ENCODE measurements at regions not wholly inside any gene's neighbourhood (a gene's known extent, or its start where the extent isn't known, plus 50 kb on each side); places are given as distances from the start of the nearest gene placed in this dataset.

DNA sequence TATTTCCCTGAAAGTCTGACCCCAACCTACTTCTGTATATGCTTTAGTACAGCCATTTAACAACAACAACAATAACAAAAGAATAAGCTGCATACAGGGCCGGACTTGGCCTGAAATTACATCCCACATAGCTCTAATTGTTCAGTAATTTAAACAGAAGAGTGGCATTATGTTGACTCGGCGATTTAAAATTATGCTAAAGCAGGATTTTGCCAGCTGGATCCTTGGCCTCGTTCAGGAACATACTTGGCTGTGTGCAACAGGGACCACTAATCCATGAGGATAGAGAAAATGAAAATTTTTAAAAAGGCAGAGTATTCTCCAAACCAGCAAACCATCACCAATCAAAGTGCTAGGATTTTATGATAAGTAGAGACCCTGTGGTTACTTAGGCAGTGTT lies 433.1 kb upstream of the RBMS3 start:
- no peaks in the 10 kb centered on the region for H3K36me3 ChIP-seq (ENCODE audit: control insufficient read depth, insufficient read depth, low read length)
- Mint-ChIP-seq H3K36me3 (no peaks in the 10 kb centered on the region), H3K9me3 (peaks cover 0 to 4% of the 10 kb centered on the region in 2 donors), H3K4me1 (no peaks in the 10 kb centered on the region), H3K4me3 (no peak overlapping the region), H3K27me3 (ENCODE audit: low read depth in 2 of 2) (no peaks in the 10 kb centered on the region), H3K27ac (no peak overlapping the region)
- ATAC-seq (no peak), DNase-seq (no peak)
- 83% methylated on average over 4 of the region's 4 CpGs for WGBS (ENCODE audit: insufficient coverage)
- no peaks in the 10 kb centered on the region for H3K9me3 ChIP-seq (ENCODE audit: control insufficient read depth, insufficient read depth, low read length)
- TF ChIP-seq, protein P1, sequence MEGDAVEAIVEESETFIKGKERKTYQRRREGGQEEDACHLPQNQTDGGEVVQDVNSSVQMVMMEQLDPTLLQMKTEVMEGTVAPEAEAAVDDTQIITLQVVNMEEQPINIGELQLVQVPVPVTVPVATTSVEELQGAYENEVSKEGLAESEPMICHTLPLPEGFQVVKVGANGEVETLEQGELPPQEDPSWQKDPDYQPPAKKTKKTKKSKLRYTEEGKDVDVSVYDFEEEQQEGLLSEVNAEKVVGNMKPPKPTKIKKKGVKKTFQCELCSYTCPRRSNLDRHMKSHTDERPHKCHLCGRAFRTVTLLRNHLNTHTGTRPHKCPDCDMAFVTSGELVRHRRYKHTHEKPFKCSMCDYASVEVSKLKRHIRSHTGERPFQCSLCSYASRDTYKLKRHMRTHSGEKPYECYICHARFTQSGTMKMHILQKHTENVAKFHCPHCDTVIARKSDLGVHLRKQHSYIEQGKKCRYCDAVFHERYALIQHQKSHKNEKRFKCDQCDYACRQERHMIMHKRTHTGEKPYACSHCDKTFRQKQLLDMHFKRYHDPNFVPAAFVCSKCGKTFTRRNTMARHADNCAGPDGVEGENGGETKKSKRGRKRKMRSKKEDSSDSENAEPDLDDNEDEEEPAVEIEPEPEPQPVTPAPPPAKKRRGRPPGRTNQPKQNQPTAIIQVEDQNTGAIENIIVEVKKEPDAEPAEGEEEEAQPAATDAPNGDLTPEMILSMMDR (IDR thresholded peaks at IDR 0.05) = no peak
- intact Hi-C loops (cut with micrococcal nuclease) = no loop called here
- H3K4me3 ChIP-seq (ENCODE audit: low read length) = no peak overlapping the region
- no peak overlapping the region for H3K27ac ChIP-seq (ENCODE audit: low read length)
- H3K4me1 ChIP-seq (ENCODE audit: control insufficient read depth, insufficient read depth, low read length) = no peaks in the 10 kb centered on the region
- H3K27me3 ChIP-seq (ENCODE audit: control insufficient read depth, insufficient read depth, low read length) = no peaks in the 10 kb centered on the region

DNA sequence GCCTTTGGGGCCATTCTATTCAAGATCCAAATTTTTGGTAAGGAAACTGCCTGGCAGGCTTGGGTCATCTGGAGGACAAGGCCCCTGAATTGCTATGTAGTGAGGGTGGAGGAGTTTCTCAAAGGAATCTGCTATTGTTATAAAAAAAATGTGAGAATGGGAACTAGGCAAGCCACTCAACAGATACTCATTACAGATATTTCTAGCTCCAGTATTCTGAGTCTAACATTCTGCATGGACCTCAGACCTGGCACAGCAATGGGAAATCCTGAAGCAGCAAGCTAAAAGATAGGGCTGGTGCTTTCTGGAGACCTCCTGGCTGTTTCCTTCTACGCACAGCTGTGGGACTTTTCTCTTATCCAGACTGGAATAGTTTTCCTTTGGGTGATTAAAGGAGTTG lies 430.7 kb upstream of the RBMS3 start:
- intact Hi-C loops (cut with micrococcal nuclease) = no loop called here
- H3K36me3 ChIP-seq (ENCODE audit: control insufficient read depth, insufficient read depth, low read length) = no peaks in the 10 kb centered on the region
- no peaks in the 10 kb centered on the region for H3K4me1 ChIP-seq (ENCODE audit: control insufficient read depth, insufficient read depth, low read length)
- H3K27me3 ChIP-seq (ENCODE audit: control insufficient read depth, insufficient read depth, low read length) = no peaks in the 10 kb centered on the region
- ATAC-seq (no peak), DNase-seq (no peak)
- no peaks in the 10 kb centered on the region for H3K4me1 Mint-ChIP-seq
- no peaks in the 10 kb centered on the region for H3K36me3 Mint-ChIP-seq
- peaks cover 0 to 2% of the 10 kb centered on the region in 2 donors for H3K9me3 Mint-ChIP-seq
- no peaks in the 10 kb centered on the region for H3K9me3 ChIP-seq (ENCODE audit: control insufficient read depth, insufficient read depth, low read length)
- H3K27ac ChIP-seq (ENCODE audit: low read length) = no peak overlapping the region
- H3K27ac Mint-ChIP-seq = no peak overlapping the region
- TF ChIP-seq, protein P1 (IDR thresholded peaks at IDR 0.05) = no peak
- H3K4me3 Mint-ChIP-seq = no peak overlapping the region
- no peak overlapping the region for H3K4me3 ChIP-seq (ENCODE audit: low read length)
- no peaks in the 10 kb centered on the region for H3K27me3 Mint-ChIP-seq (ENCODE audit: low read depth in 2 of 2)
- 100% methylated on average over 1 of the region's 1 CpG for WGBS (ENCODE audit: insufficient coverage)

GRCh38 chr3:28853830-28854229 lies 427.0 kb upstream of the RBMS3 start:
- no peak overlapping the region for H3K4me3 Mint-ChIP-seq
- DNase-seq (no peak), ATAC-seq (no peak)
- H3K27me3 Mint-ChIP-seq (ENCODE audit: low read depth in 2 of 2) = no peaks in the 10 kb centered on the region
- Histone ChIP-seq H3K4me1 (ENCODE audit: control insufficient read depth, insufficient read depth, low read length) (no peaks in the 10 kb centered on the region), H3K4me3 (ENCODE audit: low read length) (no peak overlapping the region), H3K9me3 (ENCODE audit: control insufficient read depth, insufficient read depth, low read length) (no peaks in the 10 kb centered on the region), H3K36me3 (ENCODE audit: control insufficient read depth, insufficient read depth, low read length) (no peaks in the 10 kb centered on the region), H3K27ac (ENCODE audit: low read length) (no peak overlapping the region), H3K27me3 (ENCODE audit: control insufficient read depth, insufficient read depth, low read length) (no peaks in the 10 kb centered on the region)
- intact Hi-C loops (cut with micrococcal nuclease) = no loop called here
- no peaks in the 10 kb centered on the region for H3K36me3 Mint-ChIP-seq
- no peaks in the 10 kb centered on the region for H3K4me1 Mint-ChIP-seq
- TF ChIP-seq, protein P1 (IDR thresholded peaks at IDR 0.05) = no peak
- H3K27ac Mint-ChIP-seq = no peak overlapping the region
- 50% methylated on average over 1 of the region's 1 CpG for WGBS (ENCODE audit: insufficient coverage)
- H3K9me3 Mint-ChIP-seq = no peaks in the 10 kb centered on the region

DNA sequence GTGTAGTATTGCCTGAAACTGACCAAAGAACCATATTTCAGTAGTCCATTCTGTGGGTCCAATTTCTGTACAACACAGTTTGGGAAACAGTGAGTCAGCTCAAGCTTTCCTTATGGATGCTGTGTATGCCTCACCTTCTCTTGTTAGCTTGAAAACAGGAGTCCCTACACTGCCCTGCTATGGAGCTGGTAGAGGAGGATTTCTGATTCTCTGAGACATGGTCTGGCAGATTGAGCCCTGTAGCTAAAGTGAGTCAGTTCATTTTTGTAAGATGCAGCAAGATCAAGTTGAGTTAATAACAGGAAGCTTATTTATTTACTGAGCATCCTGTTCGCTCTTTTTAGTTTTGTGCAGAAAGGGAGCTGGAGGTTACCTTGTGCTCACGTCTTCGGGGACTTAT lies 424.1 kb upstream of the RBMS3 start:
- no peaks in the 10 kb centered on the region for H3K4me1 Mint-ChIP-seq
- H3K9me3 Mint-ChIP-seq = no peaks in the 10 kb centered on the region
- no peak for DNase-seq
- H3K27ac ChIP-seq (ENCODE audit: low read length) = no peak overlapping the region
- no peaks in the 10 kb centered on the region for H3K9me3 ChIP-seq (ENCODE audit: control insufficient read depth, insufficient read depth, low read length)
- no peak for ATAC-seq
- H3K4me1 ChIP-seq (ENCODE audit: control insufficient read depth, insufficient read depth, low read length) = no peaks in the 10 kb centered on the region
- TF ChIP-seq, protein P1 (IDR thresholded peaks at IDR 0.05) = no peak
- no peak overlapping the region for H3K4me3 ChIP-seq (ENCODE audit: low read length)
- H3K36me3 Mint-ChIP-seq = no peaks in the 10 kb centered on the region
- no peaks in the 10 kb centered on the region for H3K36me3 ChIP-seq (ENCODE audit: control insufficient read depth, insufficient read depth, low read length)
- H3K4me3 Mint-ChIP-seq = no peak overlapping the region
- H3K27me3 ChIP-seq (ENCODE audit: control insufficient read depth, insufficient read depth, low read length) = no peaks in the 10 kb centered on the region
- H3K27ac Mint-ChIP-seq = no peak overlapping the region
- whole genome bisulfite sequencing (ENCODE audit: insufficient coverage) = 62% methylated on average over 3 of the region's 3 CpGs
- intact Hi-C loops (cut with micrococcal nuclease) = no loop called here
- H3K27me3 Mint-ChIP-seq (ENCODE audit: low read depth in 2 of 2) = no peaks in the 10 kb centered on the region
